CD4-positive, alpha-beta T cell treated with Interleukin-10 for 1 hour (primary cell): ENCODE measurements at regions not wholly inside any gene's neighbourhood (a gene's known extent, or its start where the extent isn't known, plus 50 kb on each side); places are given as distances from the start of the nearest gene placed in this dataset.
"Not testable (repeated sequence)": the region's sequence is repeated elsewhere in the genome, so short reads cannot be mapped to it uniquely, and the experiment has no call there.

ENCODE experiments used
- DNase-seq: peaks from one replicate; pipeline ENCODE4 v3.0.0-alpha.2; 2020

DNA sequence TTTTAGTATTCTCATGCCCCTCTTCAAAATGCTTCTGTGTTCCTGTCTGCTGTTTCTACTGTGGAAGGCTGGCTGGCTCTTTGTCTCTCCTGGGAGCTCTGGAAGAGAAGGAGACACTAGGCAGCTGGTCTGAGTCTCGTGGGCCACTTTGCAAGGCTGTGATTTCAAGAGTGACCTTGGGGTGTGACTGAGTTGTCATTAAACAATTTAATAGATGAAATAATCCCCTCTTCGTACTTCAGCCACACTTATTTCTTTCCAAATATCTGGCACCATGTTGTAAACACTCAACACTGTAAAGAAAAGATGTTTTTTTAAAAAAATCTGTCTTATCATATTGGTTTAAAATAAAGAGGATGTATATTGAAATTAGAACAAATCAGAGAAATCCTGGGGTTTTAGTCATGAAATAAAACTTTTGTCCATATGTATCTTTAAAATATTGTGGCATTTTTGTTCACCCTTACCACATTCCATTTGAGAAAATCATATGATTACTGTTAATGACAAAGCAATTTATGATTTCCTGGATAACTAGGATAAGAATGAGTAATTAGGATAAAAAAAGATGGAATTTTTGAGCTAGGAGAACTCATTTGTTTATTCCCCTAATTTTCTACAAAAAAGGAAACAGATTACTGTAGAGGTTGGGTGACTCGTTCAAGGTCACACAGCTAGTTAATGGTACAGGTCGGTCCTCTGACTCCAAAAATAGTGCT lies 200.8 kb downstream of the MAT2B start:
- no peak for DNase-seq

DNA sequence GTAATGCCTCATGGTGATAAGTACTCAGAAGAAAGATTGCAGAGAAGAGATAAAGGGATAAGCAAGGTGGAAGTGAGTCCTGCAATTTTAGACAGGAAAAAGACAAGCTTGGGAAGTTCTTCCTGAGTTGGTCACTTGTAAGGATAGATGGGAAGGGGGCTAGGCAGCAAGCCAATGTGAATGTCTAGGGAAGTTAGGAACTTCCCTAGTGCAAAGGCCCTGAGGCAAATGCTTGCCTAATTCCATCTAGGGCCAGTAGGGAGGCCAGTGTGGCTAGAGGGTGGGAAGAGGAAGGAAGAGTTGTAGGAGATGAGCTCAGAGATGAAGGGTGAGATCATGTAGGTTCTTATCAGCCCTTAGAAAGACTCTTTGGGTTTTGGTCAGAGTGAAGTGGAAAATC lies 206.6 kb downstream of the MAT2B start:
- no peak for DNase-seq

DNA sequence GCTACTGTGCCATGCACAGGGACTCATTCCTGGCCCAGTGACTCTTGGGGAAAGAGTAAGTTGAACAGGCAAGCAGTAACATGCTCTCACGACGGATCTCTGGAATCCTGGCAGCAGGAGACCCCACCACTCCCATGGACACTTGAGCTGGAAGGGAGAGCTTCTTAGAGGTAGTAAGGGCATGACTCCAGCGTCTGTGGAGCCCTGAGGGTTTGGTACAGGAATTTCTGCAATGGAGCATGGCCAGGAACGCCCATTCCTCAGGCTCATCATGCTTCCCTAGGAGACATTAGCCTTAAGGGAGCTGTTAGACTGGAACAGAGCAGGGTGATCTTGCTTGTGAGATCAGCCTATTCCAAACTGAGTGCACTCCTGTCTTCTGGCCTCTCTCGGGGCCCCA lies 212.9 kb downstream of the MAT2B start:
- no peak for DNase-seq

DNA sequence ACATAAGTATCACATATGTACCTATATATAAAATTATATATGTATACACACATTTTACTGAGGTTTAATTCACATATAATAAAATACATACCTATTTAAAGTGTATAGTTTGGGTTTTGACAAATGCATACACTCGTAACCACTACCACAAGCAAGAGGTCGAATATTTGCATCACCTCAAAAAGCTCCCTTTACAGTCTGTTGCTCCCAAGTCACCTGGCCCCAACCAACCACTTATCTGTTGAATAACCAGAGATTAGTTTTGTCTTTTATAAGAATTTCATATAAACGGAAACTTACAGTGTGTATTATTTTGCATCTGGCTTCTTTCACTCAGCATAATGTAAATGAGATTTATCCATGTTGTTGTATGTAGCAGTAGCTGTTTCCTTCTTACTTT lies 218.9 kb downstream of the MAT2B start:
- no peak for DNase-seq

DNA sequence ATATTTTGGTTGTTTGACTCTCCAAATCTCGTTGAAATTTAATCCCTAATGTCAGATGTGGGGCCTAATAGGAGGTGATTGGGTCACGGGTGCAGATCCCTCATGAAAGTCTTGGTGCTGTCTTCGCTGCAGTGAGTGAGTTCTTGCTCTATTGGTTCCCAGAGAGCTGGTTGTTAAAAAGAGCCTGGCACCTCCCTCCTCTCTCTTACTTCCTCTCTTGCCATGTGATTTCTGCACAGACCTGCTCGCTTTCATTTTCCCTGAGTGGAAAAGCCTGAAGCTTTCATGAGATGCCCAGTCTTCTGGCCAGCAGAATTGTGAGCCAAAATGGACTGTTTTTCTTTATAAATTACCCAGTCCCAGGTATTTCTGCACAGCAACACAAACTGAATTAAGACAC lies 221.6 kb downstream of the MAT2B start:
- DNase-seq = no peak

DNA sequence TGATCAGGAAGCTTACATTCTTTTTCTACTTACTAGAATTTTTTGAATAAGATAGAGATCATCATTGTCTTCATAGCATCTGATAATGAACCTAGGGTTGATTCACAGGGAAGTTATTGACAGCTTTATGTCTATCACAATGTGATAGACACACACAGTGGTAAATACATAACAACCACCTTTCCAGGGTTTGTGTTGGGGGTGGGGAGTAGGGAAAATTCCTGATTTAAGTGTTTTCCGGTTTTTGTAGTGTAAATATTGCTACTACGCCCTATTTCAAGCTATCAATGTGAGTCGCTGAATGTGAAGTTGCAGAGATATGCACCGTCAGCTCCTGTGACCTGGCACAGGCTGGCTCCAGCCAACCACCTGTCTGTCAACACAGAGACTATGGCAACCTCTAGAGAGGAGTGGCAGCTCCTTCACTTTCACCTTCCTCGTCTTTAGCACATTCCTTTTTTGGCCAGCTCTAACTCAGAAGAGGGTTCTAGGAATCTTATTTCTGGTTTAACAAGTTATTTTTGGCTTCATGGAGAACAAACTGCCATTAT lies 224.9 kb downstream of the MAT2B start:
- no peak for DNase-seq

DNA sequence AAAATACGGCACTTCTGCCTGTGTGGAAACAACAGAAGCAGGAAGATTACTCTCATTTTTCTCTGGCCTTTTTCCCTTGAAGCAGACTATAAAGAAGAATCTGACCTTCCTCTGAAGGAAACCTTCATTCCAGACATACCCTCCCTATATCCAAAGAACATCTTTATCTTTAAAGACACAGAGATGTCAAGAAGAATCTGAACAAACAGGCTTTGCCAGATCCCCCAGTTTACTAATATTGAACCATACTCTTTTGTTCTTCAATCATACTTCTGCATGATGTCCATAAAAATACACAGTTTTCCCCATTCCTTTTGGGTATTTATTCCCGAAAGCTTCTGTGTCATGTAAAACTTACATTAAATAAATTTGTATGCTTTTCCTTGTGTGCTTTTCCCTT lies 225.8 kb downstream of the MAT2B start:
- no peak for DNase-seq

DNA sequence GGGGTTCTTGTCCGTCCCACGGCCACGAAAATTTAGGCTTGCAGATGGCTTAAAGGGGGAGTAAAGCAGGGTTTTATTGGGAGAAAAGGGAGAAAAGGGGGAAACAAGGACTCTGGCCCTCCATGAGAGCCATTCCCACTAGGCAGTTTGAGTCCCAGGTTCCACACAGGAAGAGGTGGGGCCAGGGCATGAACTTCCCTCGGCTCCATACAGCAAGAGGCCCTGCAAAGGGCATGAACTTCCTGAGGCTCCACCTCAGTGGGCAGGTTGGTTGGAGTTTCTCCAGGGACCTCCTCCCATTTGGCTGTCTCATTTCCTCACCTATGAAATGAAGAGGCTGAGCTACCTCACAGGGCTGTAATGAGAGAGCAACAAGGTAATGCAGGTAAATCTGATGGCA lies 229.7 kb downstream of the MAT2B start:
- DNase-seq = no peak

DNA sequence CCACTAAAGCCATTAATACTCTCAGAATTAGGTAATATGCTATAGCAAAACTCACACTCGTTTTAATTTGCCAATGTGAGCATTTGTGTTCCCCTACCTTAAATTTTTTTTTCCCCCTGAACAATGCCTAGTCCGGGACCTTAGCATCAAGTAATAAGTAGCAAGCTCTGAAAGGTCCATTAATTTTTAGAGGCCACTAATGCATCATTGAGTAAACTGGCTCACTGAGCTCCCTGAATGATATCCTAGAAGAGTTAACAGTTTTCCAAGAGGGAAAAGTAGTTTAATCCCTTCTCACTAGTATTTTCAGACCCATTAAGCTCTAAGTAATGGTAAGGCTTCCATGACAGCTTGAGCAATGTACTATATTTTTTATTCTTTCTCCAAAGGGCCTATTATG lies 242.2 kb downstream of the MAT2B start:
- no peak for DNase-seq

DNA sequence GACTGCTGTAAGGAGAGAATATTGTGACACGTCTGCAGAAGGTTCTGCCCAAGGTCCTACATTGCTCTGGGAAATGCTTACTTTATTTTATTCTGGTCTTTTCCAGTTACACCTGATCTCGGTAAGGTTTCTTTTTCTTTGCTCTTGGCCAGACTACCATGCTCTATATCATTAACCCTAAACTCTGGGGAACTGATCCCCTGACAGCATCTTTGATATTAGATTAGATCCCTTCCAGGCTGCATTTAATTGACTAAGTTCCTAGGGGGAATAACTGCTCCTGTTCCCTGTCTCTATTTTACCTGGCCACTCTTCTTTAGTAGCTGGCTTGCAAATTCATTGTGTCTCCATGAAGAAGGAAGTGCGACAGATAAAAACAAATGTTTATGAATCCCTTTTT lies 243.5 kb downstream of the MAT2B start:
- no peak for DNase-seq

DNA sequence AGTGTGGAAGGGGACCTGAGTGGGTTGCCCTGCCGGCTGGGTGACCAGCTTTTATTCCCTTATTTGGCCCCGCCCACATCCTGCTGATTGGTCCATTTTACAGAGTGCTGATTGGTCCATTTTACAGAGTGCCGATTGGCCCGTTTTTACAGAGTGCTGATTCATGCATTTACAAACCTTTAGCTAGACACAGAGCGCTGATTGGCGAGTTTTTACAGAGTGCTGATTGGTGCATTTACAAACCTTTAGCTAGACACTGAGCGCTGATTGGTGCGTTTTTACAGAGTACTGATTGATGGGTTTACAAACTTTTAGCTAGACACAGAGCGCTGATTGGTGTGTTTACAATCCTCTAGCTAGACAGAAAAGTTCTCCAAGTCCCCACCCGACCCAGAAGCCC lies 245.0 kb downstream of the MAT2B start:
- not testable (repeated sequence) for DNase-seq

DNA sequence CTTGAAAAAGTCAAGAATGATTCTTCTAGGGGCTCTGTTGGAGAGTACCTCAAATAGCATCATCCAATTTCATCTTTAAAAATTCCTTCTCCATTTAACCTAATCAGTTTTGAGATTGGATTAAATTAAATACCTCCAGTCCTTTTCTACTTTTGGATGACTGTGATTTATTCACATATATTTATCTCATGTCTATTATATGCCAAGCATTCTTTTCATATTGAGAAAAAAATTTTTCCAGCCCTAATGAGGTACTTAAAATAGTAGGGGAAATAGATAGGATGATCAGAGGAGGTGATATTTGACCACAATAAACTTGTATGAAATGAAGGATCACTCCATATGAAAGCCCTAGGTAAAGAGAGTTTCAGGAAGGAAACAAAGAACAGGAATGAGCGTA lies 250.1 kb downstream of the MAT2B start:
- no peak for DNase-seq

DNA sequence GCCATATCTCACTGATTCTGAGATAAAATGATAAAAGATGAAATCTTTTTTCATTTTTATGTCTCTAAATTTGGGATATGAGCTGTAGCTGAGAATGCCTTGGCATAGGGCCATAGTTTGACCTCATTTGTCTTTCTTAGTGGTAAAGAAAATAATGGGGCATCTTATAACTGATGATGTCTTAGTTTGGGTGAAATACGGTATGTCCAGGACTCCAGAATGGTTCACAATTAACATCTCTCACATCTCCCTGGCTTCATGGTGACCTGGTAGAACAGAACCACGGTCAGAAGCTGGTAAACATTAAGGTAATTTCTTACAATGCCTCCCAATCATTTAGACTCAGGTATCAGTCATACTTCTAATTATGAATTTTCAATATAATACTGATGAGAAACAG lies 250.8 kb downstream of the MAT2B start:
- DNase-seq = no peak

DNA sequence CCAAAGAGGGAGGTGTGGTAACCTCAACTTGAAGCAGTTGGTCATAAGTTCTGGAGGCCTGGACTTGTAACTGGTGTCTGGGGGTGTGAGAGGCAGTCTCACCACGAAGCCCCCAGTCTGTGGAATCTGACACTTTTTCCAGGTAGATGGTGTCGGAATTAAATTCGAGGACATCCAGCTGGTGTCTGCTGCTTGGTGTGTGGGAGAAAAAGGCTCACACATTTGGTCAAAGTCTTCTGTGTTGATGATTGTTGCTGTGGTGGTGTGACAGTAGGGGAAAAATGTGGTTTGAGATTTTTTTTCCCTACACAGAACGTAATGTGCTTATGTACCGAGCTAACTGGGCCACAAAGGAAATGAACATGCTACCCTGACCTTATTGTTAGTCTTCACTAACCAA lies 251.9 kb downstream of the MAT2B start:
- peak; percentile 3 for DNase-seq

DNA sequence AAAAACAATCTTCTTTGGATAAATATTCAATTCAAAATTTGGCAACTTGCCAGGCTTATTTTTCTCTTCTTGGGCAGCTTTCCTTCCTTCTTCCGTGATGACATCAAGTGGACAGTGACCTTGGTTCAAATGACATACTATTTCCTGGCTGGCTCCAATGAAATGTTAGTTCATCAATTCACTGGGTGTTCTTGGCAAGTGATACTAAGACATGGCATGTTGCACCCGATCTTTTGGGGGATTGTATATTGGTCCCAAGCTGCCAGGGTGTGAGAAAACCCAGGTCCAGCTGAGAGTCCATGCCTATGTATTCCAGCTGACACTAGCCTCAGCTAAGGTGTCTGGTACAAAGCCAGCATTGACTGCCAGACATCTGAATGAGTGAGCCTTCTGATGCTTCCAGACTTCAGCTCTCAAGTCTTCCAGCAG lies 252.9 kb downstream of the MAT2B start:
- no peak for DNase-seq

DNA sequence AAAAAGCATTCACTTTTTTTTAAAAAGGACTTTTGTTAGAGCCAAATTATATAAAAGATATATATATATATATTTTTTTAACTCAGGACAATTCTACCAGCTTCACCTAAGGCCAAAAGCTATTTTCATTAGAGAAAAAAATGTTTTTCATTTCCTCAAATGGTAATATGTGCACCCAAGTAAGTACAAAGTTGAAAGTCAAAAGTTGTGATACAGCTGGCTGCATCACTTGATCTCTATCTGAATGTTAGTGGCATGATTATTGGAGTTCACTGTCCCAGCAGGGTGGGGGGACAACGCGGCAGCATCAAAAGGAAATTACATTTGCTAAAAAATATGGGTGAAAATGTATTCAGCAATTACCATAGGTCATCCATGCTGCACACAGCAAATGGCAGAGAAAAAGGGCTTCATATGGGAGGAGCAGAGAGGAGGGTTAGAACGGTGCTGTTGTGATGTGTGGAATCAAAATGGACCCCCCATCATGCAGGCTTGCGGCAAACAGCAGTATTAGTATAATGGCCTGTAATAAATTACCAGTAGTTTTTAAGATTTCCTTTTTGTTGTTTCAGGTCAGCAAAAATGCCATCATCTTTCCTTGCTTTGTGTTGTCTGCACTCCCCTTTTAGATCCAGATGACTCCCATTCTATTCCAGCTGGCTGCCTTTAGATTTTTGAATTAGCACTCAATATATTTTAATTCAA lies 253.7 kb downstream of the MAT2B start:
- DNase-seq = no peak

DNA sequence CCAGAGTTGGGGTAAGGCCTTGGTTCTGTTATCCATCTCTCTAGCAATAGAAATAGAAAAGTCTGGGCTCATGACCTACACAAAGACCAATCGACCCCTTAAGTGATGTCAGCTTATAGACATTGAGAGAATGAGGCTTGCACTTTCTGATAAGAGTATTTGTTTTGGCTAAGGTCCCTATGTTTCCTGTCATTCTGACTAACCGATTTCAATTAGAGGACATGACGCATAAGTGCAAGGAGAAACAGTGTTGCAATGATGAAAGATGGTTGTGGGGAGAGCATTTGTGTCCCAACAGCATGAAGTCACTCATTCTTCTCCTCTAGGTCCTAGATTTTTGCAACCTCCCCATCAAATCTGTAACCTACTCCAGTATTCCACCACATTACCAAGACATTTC lies 255.1 kb downstream of the MAT2B start:
- no peak for DNase-seq

DNA sequence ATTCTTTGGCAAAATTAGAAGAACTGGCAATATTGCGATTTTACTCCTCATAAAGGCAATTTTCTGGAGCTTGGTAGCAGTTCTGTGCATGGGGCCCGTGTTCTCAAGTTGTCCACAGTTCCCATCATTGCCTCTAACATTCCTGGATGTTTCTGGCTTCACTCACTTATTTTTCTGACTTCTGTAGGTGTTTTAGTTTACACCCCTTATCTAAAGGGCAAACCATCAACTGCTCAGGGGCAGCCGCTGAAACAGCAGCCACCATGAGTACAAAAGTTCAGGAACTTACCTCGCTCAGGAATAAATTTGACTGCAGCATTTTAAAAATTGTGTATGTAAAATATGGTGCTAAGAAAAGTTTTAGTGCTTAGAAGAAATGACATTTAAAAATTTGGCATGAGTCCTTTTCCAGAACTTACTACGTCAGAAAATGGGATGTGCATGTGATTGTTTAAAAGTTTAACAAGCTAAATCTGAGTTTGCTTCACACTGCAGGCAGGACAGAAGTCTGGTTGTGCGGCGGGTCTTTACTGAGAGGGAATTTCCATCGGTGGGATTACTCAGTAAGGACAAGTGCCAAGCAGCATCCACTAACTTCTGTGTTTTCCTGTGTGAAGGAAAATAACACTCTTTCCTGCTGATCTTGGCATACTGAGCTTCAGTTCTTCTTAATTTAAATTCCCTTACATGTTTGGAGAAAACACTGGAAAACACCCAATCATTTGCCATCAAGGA lies 261.7 kb downstream of the MAT2B start:
- no peak for DNase-seq

DNA sequence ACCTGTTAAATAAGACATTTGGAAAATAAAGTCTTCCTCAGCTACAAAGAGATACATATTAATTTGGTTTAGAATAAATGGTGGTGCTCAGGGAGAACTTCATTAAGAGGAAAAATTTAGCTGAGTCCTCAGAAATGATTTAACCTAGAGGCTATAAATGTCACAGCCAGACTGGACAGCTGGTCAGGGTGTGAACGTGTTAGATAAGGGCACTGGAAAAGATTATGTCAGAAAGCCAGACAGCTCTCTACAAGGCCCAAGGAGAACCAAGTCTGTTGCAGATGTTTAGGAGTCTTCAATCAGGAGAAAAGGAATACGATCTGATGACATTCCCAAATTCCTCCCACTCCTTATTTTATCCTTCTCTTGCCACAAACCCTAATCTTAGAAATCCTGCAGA lies 265.2 kb downstream of the MAT2B start:
- no peak for DNase-seq

DNA sequence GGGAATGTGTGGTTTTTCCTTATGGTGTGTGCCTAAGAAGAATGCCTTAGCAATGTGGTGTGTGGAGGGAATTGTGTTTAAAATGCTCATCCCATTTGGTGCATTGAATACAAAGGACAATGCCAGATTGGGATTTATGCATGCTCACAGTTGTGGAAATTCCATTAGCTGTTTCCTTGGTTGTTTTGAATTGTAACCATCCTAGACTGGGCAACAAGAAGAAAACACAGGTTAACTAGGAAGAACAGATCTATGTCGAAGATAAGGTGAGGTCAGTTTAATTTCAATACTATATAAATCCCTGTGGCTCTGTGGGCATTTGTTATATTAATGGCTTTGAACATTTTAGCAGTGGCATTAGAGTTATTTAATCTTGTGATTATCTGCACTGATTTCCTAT lies 266.8 kb downstream of the MAT2B start:
- no peak for DNase-seq

DNA sequence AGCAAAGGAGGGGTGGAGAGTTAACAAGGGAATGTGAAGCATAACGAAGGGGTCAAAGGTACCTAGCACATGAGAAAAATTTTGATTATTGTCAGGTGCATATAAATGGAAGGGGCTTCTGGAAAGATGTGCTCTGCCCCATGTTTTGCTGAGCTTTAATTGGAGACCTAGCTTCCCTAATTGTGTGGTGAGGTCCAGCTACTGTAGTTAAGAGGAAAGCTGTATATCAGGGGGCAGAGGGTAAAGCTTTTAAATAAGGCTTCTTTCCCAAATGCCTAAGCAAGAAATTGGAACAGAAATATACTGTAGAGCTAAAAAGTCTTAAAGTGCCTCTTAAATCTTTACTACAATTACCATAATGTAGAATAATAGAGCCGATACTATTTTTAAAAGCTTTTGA lies 267.2 kb downstream of the MAT2B start:
- DNase-seq = no peak

DNA sequence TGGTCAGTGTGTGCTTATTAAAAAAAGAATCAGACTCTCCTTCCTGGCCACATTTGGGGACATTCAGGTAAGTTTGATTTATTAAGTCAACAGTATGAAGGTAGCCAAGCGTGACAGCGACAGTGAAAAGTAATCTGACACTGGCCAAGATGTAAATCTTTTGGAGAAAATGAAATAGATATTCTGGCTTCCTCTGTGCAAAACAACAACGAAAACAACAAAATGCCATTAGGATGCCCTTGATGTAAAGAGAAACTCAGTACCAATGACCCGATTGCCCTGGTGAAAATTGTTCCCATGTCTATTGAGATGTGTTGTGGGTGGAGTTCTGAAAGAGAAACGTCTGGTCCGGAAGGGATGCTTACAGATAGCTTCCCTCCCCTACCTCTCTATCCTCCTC lies 267.8 kb downstream of the MAT2B start:
- no peak for DNase-seq

DNA sequence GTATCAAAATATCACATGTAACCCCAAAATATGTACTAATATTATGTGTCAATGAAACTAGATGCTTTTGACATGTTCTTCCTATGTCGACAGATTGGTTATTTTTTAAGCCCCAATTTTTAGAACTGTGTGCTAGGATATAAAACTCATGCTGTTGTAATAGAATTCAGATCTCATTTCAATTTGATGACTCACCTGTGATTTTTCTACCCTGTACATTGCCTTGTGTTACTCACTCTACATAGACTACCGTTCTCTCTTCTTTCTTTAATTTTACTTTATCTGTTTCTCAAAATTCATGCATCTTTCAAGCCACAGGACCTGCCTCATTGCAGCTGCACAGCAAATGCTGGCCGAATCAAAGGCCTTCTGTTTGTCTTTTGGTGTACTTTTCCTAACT lies 284.5 kb downstream of the MAT2B start:
- no peak for DNase-seq

DNA sequence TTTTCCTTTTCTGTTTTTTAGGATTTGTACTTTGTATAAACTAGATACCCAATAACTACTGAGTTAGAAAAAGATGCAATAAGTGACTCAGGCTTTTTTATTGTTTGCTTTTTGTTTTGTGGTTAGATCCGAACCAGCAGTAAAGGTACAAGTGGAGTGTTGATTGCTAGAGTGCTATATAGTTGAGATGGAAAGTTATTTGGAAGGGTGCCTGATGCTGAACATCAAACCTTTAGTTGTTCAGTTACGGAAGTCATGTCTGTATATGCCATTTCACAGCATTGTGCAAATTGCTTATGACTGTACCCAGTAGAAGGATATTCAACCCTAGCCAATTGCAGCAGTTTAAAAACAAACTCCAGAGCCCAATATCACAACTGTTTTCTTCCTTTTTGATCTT lies 285.1 kb downstream of the MAT2B start:
- no peak for DNase-seq
